Osteoblast (primary cell): ENCODE measurements at regions not wholly inside any gene's neighbourhood (a gene's known extent, or its start where the extent isn't known, plus 50 kb on each side); places are given as distances from the start of the nearest gene placed in this dataset.

ENCODE experiments used
- DNase-seq: peaks from one replicate; pipeline ENCODE4 v3.0.0; 2011; ENCODE audit warnings: low spot score, mixed read lengths; ENCODE audit not compliant: insufficient read length; ENCODE audit errors: missing footprints
- H2AFZ ChIP-seq: 2 replicates; pipeline ENCODE4 v1.6.0; 2011; ENCODE audit warnings: mild to moderate bottlenecking, low read length
- H3K27ac ChIP-seq: 2 replicates; pipeline ENCODE4 v1.5.1; 2011; ENCODE audit warnings: mild to moderate bottlenecking, low read depth, low read length, moderate library complexity
- H3K27me3 ChIP-seq: 2 replicates; pipeline ENCODE4 v1.6.0; 2012; ENCODE audit warnings: mild to moderate bottlenecking, control low read depth, inconsistent platforms, low read length, moderate library complexity; ENCODE audit not compliant: insufficient read depth
- H3K36me3 ChIP-seq: 2 replicates; pipeline ENCODE4 v1.5.1; 2011; ENCODE audit warnings: mild to moderate bottlenecking, low read length, control low read depth, moderate library complexity; ENCODE audit not compliant: insufficient read depth
- H3K4me1 ChIP-seq: 2 replicates; pipeline ENCODE4 v1.5.1; 2011; ENCODE audit warnings: mild to moderate bottlenecking, low read length, control low read depth, moderate library complexity; ENCODE audit not compliant: insufficient read depth
- H3K4me2 ChIP-seq: 2 replicates; pipeline ENCODE4 v1.6.0; 2011; ENCODE audit warnings: mild to moderate bottlenecking, low read length; ENCODE audit not compliant: insufficient read depth
- H3K4me3 ChIP-seq: fragments of 200-600 bp; sonication (generic); 3 replicates; pipeline ENCODE4 v1.5.1; 2012; ENCODE audit warnings: mild to moderate bottlenecking, low read length, inconsistent platforms; ENCODE audit not compliant: insufficient read depth
- H3K79me2 ChIP-seq: 2 replicates; pipeline ENCODE4 v1.6.0; 2012; ENCODE audit warnings: mild to moderate bottlenecking, low read length, control low read depth, inconsistent platforms; ENCODE audit not compliant: insufficient read depth
- H3K9me3 ChIP-seq: 2 replicates; pipeline ENCODE4 v1.5.1; 2011; ENCODE audit warnings: low read depth, low read length, control low read depth
- H4K20me1 ChIP-seq: 2 replicates; pipeline ENCODE4 v1.6.0; 2012; ENCODE audit warnings: mild to moderate bottlenecking, low read length, control low read depth; ENCODE audit not compliant: insufficient read depth
- CTCF ChIP-seq: IDR thresholded peaks from 2 replicates; pipeline ENCODE4 v1.5.1; 2011; ENCODE audit warnings: mild to moderate bottlenecking, low read depth, low read length, moderate library complexity; ENCODE audit errors: extremely low read depth

GRCh38 chr20:57106030-57106682 is 160.3 kb downstream of the BMP7 start:
- Histone ChIP-seq H4K20me1 (no peaks in the 10 kb centered on the region), H3K79me2 (no peaks in the 10 kb centered on the region), H3K4me3 (no peak overlapping the region), H3K9me3 (no peaks in the 10 kb centered on the region), H3K4me1 (no peaks in the 10 kb centered on the region), H3K27ac (no peak overlapping the region), H3K27me3 (no peaks in the 10 kb centered on the region), H3K36me3 (no peaks in the 10 kb centered on the region), H2AFZ (no peak overlapping the region), H3K4me2 (no peak overlapping the region)
- no peak for DNase-seq
- TF ChIP-seq CTCF = no peak

GRCh38 chr20:57106692-57107091 is 159.7 kb downstream of the BMP7 start:
- Histone ChIP-seq H4K20me1 (no peaks in the 10 kb centered on the region), H3K4me3 (no peak overlapping the region), H3K27ac (no peak overlapping the region), H3K79me2 (no peaks in the 10 kb centered on the region), H3K9me3 (no peaks in the 10 kb centered on the region), H3K4me1 (no peaks in the 10 kb centered on the region), H2AFZ (no peak overlapping the region), H3K36me3 (no peaks in the 10 kb centered on the region), H3K27me3 (no peaks in the 10 kb centered on the region), H3K4me2 (no peak overlapping the region)
- TF ChIP-seq CTCF = no peak
- no peak for DNase-seq

- Histone ChIP-seq H3K79me2 (no peaks in the 10 kb centered on the region), H3K4me3 (no peak overlapping the region), H3K27ac (no peak overlapping the region), H4K20me1 (no peaks in the 10 kb centered on the region), H3K4me2 (no peak overlapping the region), H3K9me3 (no peaks in the 10 kb centered on the region), H3K27me3 (no peaks in the 10 kb centered on the region), H2AFZ (no peak overlapping the region), H3K36me3 (no peaks in the 10 kb centered on the region), H3K4me1 (no peaks in the 10 kb centered on the region)
- no peak for DNase-seq
- TF ChIP-seq CTCF = no peak
These were observed 159.2 kb downstream of the BMP7 start for GRCh38 chr20:57107208-57107607.

GRCh38 chr20:57108218-57108617 is 158.2 kb downstream of the BMP7 start:
- Histone ChIP-seq H3K4me2 (no peak overlapping the region), H3K9me3 (no peaks in the 10 kb centered on the region), H4K20me1 (no peaks in the 10 kb centered on the region), H3K79me2 (no peaks in the 10 kb centered on the region), H3K27me3 (no peaks in the 10 kb centered on the region), H3K27ac (no peak overlapping the region), H3K4me3 (no peak overlapping the region), H3K4me1 (no peaks in the 10 kb centered on the region), H3K36me3 (no peaks in the 10 kb centered on the region), H2AFZ (no peak overlapping the region)
- TF ChIP-seq CTCF = no peak
- no peak for DNase-seq
